A673 (cell line): ENCODE measurements at regions not wholly inside any gene's neighbourhood (a gene's known extent, or its start where the extent isn't known, plus 50 kb on each side); places are given as distances from the start of the nearest gene placed in this dataset.

Experiments
- EZH2 ChIP-seq: fragments of 200-600 bp; sonication (generic); IDR thresholded peaks from 2 replicates; pipeline ENCODE4 v1.6.1; 2017; ENCODE audit warnings: borderline replicate concordance, low read depth, mild to moderate bottlenecking, mixed read lengths, antibody characterized with exemption, low read length; ENCODE audit not compliant: poor library complexity, severe bottlenecking
- TF ChIP-seq, protein P1 (sequence below): fragments of 300-800, 200-600 bp; sonication (generic); conservative IDR thresholded peaks from 2 replicates; pipeline ENCODE4 v1.5.1; 2017; ENCODE audit warnings: low read depth, mild to moderate bottlenecking, antibody characterized with exemption, low read length, moderate library complexity, mixed read lengths

DNA sequence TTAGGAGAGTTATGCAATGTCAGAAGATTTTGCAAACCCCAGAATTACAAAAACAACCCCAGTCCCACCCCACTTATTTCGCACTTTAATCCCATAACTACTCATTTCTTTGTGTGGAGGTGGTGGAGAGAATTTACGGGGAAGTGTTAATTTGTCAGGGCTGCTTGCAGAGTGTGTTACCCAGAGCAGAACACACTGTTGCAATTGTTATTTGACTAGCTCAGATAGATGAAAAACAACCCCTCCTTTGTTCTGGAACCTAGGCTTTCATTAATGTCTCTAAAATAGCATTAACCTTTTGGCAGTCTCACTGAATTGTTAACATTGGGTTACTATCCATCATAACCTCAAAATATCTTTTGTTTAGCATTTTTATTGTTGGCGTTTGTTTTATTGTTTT lies 55.8 kb upstream of the MINAR1 start:
- TF ChIP-seq, protein P1, sequence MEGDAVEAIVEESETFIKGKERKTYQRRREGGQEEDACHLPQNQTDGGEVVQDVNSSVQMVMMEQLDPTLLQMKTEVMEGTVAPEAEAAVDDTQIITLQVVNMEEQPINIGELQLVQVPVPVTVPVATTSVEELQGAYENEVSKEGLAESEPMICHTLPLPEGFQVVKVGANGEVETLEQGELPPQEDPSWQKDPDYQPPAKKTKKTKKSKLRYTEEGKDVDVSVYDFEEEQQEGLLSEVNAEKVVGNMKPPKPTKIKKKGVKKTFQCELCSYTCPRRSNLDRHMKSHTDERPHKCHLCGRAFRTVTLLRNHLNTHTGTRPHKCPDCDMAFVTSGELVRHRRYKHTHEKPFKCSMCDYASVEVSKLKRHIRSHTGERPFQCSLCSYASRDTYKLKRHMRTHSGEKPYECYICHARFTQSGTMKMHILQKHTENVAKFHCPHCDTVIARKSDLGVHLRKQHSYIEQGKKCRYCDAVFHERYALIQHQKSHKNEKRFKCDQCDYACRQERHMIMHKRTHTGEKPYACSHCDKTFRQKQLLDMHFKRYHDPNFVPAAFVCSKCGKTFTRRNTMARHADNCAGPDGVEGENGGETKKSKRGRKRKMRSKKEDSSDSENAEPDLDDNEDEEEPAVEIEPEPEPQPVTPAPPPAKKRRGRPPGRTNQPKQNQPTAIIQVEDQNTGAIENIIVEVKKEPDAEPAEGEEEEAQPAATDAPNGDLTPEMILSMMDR: no peak
- TF ChIP-seq EZH2: no peak
